Activated gamma-delta T cell treated with Interleukin-2 at 50 U/mL for 16 hours (primary cell): ENCODE measurements at regions not wholly inside any gene's neighbourhood (a gene's known extent, or its start where the extent isn't known, plus 50 kb on each side); places are given as distances from the start of the nearest gene placed in this dataset.

Experiments
- DNase-seq: peaks from one replicate; pipeline ENCODE4 v3.0.0-alpha.2; 2020

DNA sequence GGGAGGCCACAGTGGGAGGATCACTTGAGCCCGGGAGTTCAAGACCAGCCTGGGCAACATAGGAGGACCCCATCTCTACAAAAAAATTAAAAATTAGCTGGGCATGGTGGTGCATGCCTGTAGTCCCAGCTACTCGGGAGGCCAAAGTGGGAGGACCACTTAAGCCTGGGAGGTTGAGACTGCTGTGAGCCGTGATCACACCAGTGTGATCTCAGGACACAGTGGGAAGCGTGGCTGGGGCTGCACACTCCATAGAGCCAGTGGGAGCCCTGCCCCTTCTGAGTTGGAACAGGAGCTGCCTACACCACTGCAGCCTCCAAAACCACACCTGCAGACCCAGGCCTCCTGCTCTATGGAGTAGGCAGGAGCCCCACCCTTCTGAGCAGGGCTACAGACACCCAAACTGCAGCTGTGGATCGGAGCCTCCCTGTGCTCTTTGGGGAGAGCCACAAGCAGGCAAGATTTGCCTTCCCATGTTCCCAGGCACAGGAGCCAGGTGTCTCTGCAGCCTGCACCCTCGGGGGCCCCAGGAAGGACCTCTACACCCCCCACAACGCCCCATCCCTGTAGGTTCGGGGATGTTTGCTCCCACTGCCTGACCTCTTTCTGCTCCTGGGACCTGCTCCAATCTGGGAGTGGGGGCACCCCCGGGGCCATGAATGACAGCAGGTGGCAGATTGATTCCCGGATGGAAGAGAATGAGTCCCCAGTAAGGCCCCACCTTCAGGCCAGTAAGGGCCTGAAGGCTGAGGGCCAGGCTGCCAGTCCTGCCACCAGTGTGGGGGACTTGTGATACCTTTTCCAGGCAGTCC lies 245.4 kb downstream of the BUD13 start:
- no peak for DNase-seq

DNA sequence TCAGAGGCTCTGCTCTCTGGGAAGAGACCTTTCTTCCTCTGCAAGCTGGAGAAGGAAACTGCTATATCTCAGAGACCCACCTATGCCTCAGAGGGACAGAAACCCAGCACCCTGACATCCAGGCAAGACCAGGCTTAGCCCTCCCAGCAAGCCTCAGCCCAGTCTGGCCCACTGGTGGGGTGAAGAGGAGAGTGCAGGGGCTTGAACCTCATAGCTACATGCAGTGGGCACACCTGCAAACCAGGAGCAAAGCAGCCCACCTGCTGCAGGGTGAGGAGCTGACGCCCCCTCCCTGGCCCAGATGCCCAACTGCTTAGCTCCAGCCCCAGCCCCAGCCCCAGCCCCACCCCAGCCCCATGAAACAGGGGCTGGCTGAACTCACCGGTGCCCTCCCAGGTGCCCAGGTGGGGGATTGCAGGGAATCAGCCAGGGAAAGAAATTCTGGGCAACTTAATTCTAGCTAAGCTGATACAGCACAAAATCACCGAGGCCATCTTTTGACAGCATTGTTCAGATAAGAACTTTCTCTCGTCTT lies 246.8 kb downstream of the BUD13 start:
- DNase-seq: no peak

DNA sequence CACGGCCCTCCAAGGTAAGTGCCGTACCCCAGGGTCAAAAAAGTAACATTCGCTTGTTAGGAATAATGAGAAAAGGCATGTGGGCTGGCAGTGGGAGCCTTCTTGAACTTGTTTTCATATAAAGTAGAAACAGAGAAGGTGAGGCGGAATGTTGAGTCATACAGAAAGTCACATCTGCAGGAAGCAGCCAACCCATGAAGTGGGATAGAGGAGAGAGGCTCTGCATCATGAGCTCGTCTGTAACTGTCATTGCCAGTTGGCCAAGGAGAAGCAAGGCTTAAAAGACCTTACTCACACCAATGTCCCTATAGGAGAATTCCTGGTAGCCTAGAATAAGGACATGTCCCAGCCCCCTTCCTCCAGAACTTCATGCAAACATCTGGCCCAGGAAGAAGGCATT lies 253.3 kb downstream of the BUD13 start:
- no peak for DNase-seq

- DNase-seq: no peak
These were observed 254.6 kb downstream of the BUD13 start for GRCh38 chr11:116518141-116518540.

- DNase-seq: no peak
These were observed 255.2 kb downstream of the BUD13 start for GRCh38 chr11:116517584-116517983.

GRCh38 chr11:116517077-116517476 lies 255.7 kb downstream of the BUD13 start:
- no peak for DNase-seq

DNA sequence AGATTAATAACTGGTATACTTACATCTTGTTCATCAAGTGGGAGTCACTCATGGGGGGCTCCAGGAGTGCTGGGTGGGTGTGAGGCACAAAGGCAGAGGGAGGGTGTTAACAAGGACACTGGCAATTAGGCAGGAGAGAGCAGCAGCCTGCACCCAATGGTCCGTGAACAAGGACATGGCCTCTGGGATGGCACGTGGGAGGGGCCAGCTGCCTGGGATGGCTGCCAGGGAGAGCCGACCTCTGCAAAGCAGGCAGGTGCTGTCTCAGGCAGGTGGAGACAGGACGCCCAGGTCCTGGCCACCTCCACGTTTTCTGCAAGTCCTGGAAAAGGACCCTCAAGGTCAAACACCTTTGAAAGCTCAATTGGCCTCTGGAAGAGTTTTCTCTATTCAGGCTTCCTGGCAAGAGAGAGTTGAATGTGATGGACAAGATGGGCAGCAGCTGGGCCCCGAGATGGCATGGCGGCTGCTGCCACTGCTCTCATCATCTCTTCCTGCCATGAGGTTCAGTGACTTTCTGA lies 257.1 kb downstream of the BUD13 start:
- DNase-seq: no peak

GRCh38 chr11:116513894-116514293 lies 258.9 kb downstream of the BUD13 start:
- no peak for DNase-seq

DNA sequence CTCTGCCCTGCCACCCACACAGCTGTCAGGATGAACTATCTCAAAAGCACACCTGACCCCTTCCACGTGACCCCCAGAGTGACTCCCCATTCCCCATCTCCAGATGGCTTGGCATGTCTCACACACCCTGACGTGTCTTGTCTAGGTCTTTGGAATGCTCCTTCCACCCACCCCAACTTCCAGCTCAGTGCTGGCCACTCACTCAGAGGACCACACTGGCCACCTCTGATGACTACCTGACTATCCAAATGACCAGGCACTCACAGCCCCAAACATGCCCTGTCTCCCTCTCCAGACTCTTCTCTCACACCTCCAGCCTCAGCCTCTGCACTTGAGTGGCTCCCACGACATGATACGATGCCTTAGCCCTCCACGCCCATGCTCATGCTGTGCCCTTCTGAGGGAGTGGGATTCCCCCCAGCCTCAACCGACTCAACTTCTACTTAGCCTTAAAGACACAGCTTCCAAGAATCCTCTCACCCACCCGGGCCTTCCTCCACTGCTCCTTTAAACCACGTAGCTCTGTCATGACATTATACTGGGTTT lies 259.4 kb downstream of the BUD13 start:
- no peak for DNase-seq

DNA sequence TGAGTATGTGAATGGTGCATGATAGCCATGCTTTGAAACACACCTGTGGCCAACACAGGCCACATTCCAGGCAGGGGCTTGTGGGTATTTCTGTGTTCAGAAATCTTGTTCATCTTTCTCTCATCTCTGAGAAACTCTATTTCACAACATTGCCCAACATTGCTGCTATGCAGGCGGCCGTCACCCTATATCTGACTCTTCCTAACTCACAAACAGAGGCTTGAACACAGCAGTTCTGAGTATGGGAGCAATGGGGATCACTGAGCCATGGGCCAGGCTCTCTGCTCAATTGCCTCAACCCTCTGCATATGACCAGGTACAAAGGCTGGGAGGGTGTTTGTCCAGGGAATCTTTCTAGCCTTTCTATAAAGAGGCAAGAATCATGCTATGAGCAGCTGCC lies 259.9 kb downstream of the BUD13 start:
- DNase-seq: no peak

DNA sequence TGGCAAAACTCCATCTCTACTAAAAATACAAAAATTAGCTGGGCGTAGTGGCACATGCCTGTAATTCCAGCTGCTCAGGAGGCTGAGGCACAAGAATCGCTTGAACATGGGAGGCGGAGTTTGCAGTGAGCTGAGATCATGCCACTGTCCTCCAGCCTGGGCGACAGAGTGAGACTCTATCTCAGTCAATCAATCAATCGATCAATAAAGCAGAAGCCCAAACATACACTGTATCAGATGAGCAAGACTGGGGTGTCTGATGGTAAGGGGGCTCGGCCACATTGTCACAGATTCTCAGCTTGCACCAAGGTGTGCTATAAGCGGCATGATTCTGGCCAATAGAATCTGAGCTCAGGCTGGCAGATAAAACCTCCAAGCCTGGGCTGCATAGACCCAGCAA lies 261.1 kb downstream of the BUD13 start:
- DNase-seq: no peak

- DNase-seq: no peak
These were observed 261.7 kb downstream of the BUD13 start for GRCh38 chr11:116510886-116511650.

- DNase-seq: no peak
These were observed 262.6 kb downstream of the BUD13 start for GRCh38 chr11:116510166-116510565.

- DNase-seq: no peak
These were observed 263.2 kb downstream of the BUD13 start for GRCh38 chr11:116509551-116509950.

- DNase-seq: no peak
These were observed 264.7 kb downstream of the BUD13 start for GRCh38 chr11:116507849-116508695.

- no peak for DNase-seq
These were observed 265.8 kb downstream of the BUD13 start for GRCh38 chr11:116507016-116507415.

- DNase-seq: no peak
These were observed 266.4 kb downstream of the BUD13 start for GRCh38 chr11:116506263-116506825.

GRCh38 chr11:116505298-116506262 lies 267.2 kb downstream of the BUD13 start:
- DNase-seq: no peak

DNA sequence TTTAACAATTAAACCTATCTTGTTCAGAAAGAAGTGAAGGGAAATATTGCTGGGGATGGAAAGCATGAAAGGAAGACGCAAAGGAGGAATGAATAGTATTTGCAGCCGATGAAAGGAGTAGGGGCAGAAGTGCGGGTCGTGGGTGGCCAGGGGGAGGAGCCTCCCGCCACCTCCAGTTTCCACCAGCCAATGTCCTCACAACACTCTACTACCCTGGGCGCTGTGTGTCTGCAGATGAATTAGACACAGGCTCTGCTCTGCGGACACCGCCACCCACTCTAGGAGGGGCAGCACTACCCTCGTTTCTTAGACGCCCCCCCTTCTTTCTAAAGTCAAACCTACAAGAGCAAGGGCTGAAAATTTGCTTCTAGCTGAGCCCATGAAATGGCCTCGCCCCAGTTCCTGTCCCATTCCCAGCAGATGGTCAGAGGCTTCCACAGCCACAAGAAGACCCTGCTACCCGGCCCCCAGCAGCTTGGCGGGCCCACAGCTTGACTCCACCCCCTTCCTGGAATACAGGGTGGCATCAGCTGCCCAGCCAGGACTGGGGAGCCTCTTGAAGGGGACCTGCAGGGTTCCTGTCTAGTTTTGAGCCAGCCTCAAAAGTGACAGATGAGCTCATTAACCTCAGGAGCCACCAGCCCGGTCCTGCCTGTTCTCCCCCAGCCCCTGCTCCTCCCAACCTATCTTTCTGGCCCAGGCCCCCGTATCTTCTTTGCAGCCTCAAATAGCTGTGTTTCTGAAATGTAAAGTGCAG lies 268.1 kb downstream of the BUD13 start:
- DNase-seq: no peak
